SW480 (cell line): ENCODE measurements at regions not wholly inside any gene's neighbourhood (a gene's known extent, or its start where the extent isn't known, plus 50 kb on each side); places are given as distances from the start of the nearest gene placed in this dataset.

Experiments used
- DNase-seq: peaks from one replicate; pipeline ENCODE4 v3.0.0-alpha.2; 2016; ENCODE audit warnings: low spot score

- no peak for DNase-seq
These were observed 186.9 kb downstream of the GPAT3 start for GRCh38 chr4:83722730-83723269.

- no peak for DNase-seq
These were observed 181.0 kb downstream of the GPAT3 start for GRCh38 chr4:83716874-83717273.

- DNase-seq = no peak
These were observed 177.0 kb downstream of the GPAT3 start for GRCh38 chr4:83712890-83713289.

- no peak for DNase-seq
These were observed 173.7 kb downstream of the GPAT3 start for GRCh38 chr4:83709627-83710026.

GRCh38 chr4:83708500-83709175 is 172.7 kb downstream of the GPAT3 start:
- no peak for DNase-seq

- DNase-seq = no peak
These were observed 168.9 kb downstream of the GPAT3 start for GRCh38 chr4:83704786-83705185.

- no peak for DNase-seq
These were observed 167.8 kb downstream of the GPAT3 start for GRCh38 chr4:83703752-83704151.

GRCh38 chr4:83701041-83701440 is 165.1 kb downstream of the GPAT3 start:
- DNase-seq = no peak

- no peak for DNase-seq
These were observed 163.4 kb downstream of the GPAT3 start for GRCh38 chr4:83699358-83699757.

GRCh38 chr4:83692028-83692427 is 156.1 kb downstream of the GPAT3 start:
- DNase-seq = no peak

- no peak for DNase-seq
These were observed 150.3 kb downstream of the GPAT3 start for GRCh38 chr4:83686166-83686565.

- DNase-seq = no peak
These were observed 143.8 kb downstream of the GPAT3 start for GRCh38 chr4:83679692-83680091.

GRCh38 chr4:83679254-83679653 is 143.3 kb downstream of the GPAT3 start:
- DNase-seq = no peak

- no peak for DNase-seq
These were observed 141.7 kb downstream of the GPAT3 start for GRCh38 chr4:83677656-83678055.

GRCh38 chr4:83664741-83665140 is 128.8 kb downstream of the GPAT3 start:
- DNase-seq = no peak

- DNase-seq = no peak
These were observed 128.2 kb downstream of the GPAT3 start for GRCh38 chr4:83664071-83664470.

- DNase-seq = no peak
These were observed 126.3 kb downstream of the GPAT3 start for GRCh38 chr4:83662204-83662603.

GRCh38 chr4:83661359-83661758 is 125.5 kb downstream of the GPAT3 start:
- DNase-seq = no peak

- DNase-seq = no peak
These were observed 124.7 kb downstream of the GPAT3 start for GRCh38 chr4:83660578-83660977.

- no peak for DNase-seq
These were observed 122.9 kb downstream of the GPAT3 start for GRCh38 chr4:83658806-83659205.

GRCh38 chr4:83657336-83657735 is 121.4 kb downstream of the GPAT3 start:
- no peak for DNase-seq
